HG03066 (cell line): ENCODE measurements at regions not wholly inside any gene's neighbourhood (a gene's known extent, or its start where the extent isn't known, plus 50 kb on each side); places are given as distances from the start of the nearest gene placed in this dataset.
"Not testable (repeated sequence)": the region's sequence is repeated elsewhere in the genome, so short reads cannot be mapped to it uniquely, and the experiment has no call there.

Source experiments
- ATAC-seq: cut with Tn5 transposase; IDR thresholded peaks from one replicate; pipeline ENCODE4 v1.9.1; 2021; ENCODE audit warnings: low read depth; ENCODE audit not compliant: unreplicated experiment

DNA sequence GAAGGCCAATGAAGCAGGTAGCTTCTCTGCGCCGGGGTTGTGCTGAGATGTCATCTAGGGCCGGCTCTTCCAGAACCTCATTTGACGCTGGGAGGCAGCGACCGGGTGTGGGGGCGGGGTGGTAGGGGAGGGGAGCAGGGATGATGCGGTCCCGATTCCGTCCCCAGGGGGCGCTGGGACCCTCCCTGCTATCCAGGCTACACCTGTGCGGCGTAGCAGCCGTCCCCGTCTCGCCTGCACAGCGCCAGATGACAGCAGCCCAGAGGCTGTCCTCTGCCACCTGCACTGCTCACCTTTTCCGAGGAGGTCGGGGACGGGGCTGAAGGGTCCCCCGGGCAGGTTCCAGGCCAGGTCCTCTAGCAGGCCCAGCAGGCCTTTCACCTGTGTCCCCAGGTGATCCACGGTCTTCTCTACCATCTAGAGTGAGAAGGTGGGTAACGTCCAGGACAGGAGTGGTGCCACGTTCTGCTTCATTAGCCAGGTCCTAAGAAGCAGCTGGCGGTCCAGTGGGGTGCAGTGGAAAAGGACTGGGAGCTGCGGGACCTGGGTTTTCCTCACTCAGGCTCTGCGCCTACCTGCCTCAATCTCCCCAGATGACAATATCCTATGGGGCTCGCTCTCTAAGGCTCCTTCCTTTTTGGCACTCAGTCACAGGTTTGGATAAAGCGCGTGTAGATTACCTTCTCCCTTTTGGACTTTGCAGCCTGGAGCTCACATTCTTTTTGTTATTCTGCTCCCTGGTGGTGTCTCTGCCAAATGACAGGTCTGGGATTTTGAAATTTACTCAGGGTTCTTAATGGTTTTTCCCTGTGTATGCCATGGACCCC is 56.0 kb upstream of the RAB6C start:
- no peak for ATAC-seq

DNA sequence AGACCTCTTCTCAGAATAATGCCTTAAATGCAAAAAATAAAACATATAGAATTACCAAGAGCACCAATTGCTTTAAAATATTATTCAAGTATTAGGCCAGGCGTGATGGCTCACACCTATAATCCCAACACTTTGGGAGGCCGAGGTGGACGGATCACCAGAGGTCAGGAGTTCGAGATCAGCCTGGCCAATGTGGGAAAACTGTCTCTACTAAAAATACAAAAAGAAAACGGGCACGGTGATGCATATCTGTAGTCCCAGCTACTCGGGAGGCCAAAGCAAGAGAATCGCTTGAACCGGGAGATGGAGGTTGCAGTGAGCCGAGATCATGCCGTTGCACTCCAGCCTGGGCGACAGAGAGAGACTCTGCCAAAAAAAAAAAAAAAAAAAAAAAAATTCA is 55.4 kb upstream of the RAB6C start:
- not testable (repeated sequence) for ATAC-seq

DNA sequence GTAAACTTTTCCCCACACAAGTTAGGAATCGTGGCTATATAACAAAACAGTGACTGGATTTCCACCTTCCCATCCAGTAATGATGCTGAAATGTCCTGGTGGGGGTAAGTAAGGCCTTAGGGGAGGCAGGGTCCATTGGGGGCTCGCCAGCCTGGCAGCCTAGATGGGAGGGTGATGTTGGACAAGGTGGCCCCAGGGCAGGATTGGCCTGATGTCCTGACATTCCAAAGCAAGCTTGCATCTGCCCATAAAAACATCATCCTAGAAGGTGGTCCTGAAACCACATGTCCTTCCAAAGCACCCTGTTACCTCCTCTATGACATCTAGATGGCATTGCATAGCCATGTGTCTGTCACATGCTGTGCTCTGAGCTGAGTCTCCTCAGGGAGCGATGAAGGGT is 54.1 kb upstream of the RAB6C start:
- ATAC-seq: no peak

DNA sequence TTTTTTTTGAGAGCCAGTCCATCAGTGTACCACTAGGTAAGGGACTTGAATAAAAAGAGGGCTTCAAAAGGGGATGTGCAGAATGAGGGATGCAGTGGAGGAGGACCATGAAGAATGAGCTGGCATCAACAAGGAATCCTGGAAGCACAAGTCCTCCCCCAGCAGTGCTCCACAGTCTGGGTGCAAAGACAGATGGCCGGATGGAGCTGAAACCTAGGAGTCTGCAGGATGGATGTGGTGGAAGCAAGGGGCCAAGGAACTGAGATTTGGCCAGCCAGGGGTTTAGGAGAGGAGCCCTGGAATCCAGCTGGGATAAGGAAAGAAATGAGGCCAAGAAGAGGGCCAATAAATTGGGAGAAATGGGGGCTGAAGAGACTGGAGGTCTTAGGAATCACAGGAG is 51.8 kb upstream of the RAB6C start:
- ATAC-seq: no peak

DNA sequence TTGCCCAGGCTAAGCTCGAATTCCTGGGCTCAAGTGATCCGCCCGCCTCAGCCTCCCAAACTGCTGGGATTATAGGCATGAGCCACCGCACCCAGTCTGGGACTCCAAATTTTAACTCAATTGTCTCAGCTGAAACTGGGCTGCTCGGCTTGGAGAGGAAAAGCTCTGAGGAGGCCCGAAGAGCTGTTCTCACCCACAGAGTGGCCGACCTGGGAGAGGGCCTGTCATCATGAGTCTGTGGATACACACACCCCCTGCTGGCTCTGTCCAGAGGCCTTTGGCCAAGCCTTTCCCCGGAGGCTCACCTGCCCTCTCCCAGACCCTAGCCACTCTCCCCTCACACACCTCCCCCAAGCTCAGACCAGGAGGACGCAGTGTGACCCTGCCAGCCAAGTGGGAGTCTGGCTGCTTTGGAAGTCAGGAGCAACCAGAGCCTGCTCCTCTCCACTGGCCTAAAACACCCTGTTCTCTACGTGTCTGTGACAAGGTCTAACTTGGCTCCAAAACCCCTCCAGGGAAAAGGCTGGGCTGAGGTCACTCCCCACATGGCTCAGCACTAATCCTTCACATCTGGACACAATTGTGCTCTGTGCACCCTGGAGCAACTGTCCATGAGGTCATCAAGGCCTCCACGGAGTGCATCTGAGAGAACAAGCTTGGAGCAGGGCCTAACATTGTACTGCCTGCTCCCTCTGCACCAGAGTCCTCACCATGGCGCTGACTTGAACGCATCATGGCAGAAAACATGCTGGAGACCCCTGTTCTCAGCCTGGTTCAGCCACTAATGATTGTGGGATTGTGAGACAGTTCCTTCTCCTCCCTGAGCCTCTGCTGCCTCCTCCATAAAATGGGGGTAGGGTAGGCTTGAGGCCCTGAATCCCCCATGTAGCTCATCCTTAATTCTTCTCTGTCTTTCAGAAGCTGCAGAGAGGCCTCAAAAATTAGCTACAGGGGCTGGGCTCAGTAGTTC is 49.9 kb upstream of the RAB6C start:
- ATAC-seq: no peak
